Suprapubic skin (tissue), 3 donors: ENCODE measurements at regions not wholly inside any gene's neighbourhood (a gene's known extent, or its start where the extent isn't known, plus 50 kb on each side); places are given as distances from the start of the nearest gene placed in this dataset.

ENCODE experiments used
- CTCF ChIP-seq, 2 donors: fragments of 200-600 bp in 1 of 2; fragments of 450-650 bp in 1 of 2; sonication (generic) in 1 of 2; IDR thresholded peaks; one replicate each; pipeline ENCODE4 v1.5.1; 2016 to 2019; ENCODE audit warnings: antibody characterized with exemption in 2 of 2, mild to moderate bottlenecking in 1 of 2, moderate library complexity in 1 of 2
- POLR2AphosphoS5 ChIP-seq, 3 donors: sonication (generic); formaldehyde crosslinking; IDR thresholded peaks; one replicate each; pipeline ENCODE4 v1.6.1; 2017; ENCODE audit warnings: antibody characterized with exemption in 3 of 3

- no peak for TF ChIP-seq POLR2AphosphoS5 (IDR thresholded peaks at IDR 0.05)
- TF ChIP-seq CTCF (IDR thresholded peaks at IDR 0.05): no peak
Measured at GRCh38 chr14:31967669-31967975, 109.5 kb upstream of the ARHGAP5 start.
